Cardiac fibroblast (primary cell): ENCODE measurements at regions not wholly inside any gene's neighbourhood (a gene's known extent, or its start where the extent isn't known, plus 50 kb on each side); places are given as distances from the start of the nearest gene placed in this dataset.

Source experiments
- DNase-seq, 2 donors: peaks; one replicate each; pipeline versions ENCODE4 v3.0.0 to v3.0.0-alpha.2; 2010; ENCODE audit warnings: low read depth in 2 of 2
- H3K4me3 ChIP-seq, 2 donors: replicated peaks in 1 of 2; 1 replicate in 1 of 2; 2 replicates in 1 of 2; pipeline ENCODE4 v1.5.1; 2011; ENCODE audit warnings: low read depth in 2 of 2, low read length in 2 of 2, mild to moderate bottlenecking in 2 of 2, moderate library complexity in 1 of 2
- TF ChIP-seq, protein P1 (sequence below): IDR thresholded peaks from one replicate; pipeline ENCODE4 v1.5.1; 2011; ENCODE audit warnings: low read depth, mild to moderate bottlenecking, low read length, inconsistent platforms

DNA sequence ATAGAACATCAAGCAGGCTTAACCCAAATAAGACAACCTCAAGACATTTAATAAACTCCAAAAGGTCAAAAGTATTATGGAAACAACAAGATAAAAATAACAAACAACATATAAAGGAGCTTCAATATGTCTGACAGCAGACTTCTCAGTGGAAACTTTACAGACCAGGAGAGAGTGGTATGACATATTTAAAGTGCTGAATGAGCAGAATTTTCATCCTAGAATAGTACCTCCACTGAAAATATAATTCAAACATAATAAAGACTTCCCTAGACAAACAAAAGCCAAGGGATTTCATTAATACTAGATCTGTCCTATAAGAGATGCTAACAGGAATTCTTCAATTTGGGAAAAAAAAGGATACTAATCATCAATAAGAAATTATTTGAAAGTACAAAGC is 1005.0 kb downstream of the TMTC2 start:
- H3K4me3 ChIP-seq: no peak overlapping the region
- TF ChIP-seq, protein P1, sequence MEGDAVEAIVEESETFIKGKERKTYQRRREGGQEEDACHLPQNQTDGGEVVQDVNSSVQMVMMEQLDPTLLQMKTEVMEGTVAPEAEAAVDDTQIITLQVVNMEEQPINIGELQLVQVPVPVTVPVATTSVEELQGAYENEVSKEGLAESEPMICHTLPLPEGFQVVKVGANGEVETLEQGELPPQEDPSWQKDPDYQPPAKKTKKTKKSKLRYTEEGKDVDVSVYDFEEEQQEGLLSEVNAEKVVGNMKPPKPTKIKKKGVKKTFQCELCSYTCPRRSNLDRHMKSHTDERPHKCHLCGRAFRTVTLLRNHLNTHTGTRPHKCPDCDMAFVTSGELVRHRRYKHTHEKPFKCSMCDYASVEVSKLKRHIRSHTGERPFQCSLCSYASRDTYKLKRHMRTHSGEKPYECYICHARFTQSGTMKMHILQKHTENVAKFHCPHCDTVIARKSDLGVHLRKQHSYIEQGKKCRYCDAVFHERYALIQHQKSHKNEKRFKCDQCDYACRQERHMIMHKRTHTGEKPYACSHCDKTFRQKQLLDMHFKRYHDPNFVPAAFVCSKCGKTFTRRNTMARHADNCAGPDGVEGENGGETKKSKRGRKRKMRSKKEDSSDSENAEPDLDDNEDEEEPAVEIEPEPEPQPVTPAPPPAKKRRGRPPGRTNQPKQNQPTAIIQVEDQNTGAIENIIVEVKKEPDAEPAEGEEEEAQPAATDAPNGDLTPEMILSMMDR: no peak
- DNase-seq: no peak

DNA sequence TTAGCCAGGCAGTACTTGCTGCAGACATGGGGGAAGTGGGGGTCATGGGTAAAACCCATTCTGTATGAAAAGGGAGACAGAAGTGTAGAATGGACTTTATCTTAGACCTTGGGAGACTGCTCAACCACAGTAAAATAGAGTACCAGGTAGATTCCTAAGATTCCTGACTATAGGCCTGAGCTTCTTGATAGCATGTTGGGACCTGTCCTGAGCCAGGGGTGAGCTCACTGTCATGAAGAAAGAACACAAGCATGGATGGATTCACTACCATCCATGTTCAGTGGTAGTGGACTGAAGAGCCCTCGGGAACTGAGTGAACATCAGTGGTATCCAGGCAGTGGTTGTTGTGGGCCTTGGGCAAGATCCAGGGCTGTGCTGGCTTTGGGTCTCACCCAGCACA is 1003.8 kb downstream of the TMTC2 start:
- TF ChIP-seq, protein P1: no peak
- DNase-seq: no peak
- H3K4me3 ChIP-seq: no peak overlapping the region

DNA sequence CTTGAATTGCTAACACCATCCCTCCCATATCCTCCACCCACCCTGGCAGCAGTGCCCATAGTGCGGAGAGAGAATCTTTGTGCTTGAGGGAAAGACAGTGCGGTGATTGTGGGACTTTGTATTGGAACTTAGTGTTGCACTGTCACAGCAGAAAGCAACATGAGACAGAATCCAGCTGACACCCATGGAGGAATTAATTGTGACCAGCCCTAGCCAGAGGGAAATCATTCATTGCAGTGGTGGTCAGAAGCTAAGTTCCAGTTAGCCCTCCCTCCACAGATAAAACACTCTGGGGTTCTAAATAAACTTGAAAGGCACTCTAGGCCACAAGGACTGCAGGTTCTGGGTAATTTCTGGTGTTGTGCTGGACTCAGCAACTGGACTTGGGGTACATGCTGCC is 1002.6 kb downstream of the TMTC2 start:
- H3K4me3 ChIP-seq: no peak overlapping the region
- DNase-seq: no peak
- TF ChIP-seq, protein P1: no peak

DNA sequence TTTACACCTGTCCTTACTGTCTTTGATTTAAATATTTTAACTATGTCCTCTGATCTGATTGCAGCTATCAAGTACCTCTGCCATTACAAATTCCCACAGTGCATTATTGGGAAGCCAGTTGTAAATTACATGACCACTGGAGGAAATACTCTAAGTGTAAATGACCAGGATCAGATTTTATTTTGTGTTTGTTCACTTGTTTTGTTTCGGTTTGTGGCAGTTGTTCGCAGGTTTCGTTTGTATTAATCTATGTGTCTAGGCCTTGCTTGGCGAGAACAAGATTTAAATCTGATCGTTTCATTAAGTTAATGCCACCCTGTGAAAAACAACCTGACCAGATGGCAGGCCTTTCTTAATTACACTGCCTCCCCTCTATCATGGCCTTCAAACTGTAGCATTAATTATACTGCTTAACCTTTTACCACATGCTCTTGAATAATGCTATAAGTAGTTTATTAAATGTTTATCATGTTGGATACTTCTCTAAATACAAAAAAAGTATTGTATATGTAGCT is 990.1 kb downstream of the TMTC2 start:
- no peak for DNase-seq
- H3K4me3 ChIP-seq: no peak overlapping the region
- TF ChIP-seq, protein P1: no peak

DNA sequence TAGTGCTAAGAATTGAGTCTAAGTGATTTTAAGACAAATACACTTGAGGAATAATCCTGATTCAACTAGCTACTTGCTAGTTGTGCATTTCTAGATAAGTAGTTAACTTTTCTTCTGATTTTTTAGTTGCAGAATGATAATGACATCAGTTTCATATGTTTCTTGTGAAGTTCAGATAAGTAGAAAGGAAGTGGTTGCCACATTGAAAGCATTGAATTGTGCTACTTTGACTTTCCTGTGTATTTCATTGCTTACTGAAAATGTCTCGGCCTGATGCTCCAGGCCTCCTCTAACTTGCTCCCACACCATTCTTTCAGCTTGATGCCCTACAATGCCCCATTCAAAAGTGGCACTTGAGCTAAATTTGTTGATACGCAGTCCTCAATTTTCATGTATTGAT is 980.0 kb downstream of the TMTC2 start:
- H3K4me3 ChIP-seq: no peak overlapping the region
- DNase-seq: no peak
- TF ChIP-seq, protein P1: no peak

DNA sequence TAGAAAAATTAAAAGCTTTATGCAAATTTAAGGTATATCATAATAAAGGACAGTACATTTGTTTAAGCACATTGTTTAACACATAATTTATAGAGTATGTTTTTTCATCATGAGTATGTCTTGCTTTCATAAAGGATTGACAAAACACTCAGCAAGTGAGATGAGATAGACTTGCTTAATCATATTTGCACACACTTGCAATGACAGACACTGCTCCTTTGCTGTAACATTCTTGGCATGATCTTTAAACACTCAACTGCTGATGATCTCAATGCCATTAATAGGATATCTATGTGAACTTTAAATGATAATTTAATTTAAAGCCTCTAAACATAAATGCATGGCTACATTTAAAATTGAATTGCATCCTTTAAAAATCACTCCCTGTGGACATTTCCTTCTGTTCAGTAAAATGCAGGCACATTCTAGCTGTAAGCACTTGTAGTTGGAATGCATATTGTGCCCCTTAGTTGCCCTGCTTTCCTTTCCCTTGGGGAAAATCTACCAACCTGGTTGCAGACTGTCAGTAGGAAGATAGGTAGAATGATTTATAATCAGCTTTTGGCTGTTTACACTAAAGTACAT is 979.0 kb downstream of the TMTC2 start:
- DNase-seq: no peak
- TF ChIP-seq, protein P1: no peak
- H3K4me3 ChIP-seq: no peak overlapping the region

DNA sequence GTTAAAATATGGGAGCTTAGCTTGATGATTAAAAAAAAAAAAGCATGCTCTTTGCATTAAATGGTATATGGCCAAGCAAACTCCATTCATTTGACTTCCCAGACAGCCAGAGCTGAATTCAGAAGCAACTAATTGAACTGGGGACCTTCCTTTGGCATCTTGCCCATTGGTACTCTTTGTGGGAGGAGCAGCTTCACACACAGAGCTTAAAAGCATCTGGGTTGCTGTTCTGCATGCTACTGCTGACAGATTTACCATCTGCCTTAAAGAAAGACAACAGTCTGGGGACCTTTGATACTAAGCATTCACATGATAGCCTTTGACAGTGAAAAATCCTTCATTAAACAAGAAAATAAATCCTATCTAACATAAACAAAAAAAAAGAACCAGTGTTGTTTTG is 977.9 kb downstream of the TMTC2 start:
- TF ChIP-seq, protein P1: no peak
- H3K4me3 ChIP-seq: no peak overlapping the region
- no peak for DNase-seq
